ENCODE measurements at regions not wholly inside any gene's neighbourhood (a gene's known extent, or its start where the extent isn't known, plus 50 kb on each side); places are given as distances from the start of the nearest gene placed in this dataset.

DNA sequence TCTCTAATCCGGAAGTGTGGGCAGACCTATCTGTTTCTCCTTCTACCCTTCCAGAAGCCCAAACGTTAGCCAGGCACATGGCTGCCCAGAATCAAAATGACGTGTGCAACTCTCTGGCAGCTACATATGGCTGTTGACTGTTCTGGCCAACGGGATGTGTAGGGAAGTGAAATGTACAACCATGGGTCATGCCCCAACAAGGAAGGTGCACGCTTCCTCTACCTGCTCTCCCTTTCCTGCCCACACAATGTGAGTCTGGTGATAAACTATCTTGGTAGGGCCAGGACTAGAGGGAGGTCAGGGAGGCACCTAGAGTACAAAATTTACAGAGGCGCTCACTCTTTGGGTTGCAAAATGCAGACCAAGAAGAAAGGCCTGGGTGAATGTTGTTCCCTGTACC is 495.9 kb upstream of the PROK2 start:
- Histone ChIP-seq H3K36me3 (ENCODE audit: control insufficient read depth, insufficient read depth, low read length) (no peaks in the 10 kb centered on the region), H3K14ac (replicated peaks; ENCODE audit: low read depth, low read length) (no peak overlapping the region), H4K5ac (ENCODE audit: low read depth, low read length) (no peak overlapping the region), H3K9ac (ENCODE audit: low read depth, low read length) (no peak overlapping the region), H3K9me1 (ENCODE audit: insufficient read depth, low read length) (no peaks in the 10 kb centered on the region), H3K4me1 (ENCODE audit: control insufficient read depth, insufficient read depth, low read length) (peaks cover 4% of the 10 kb centered on the region; the same call in 1 of the 2 replicates), H2BK15ac (ENCODE audit: low read depth, low read length) (no peak overlapping the region), H2AFZ (replicated peaks; ENCODE audit: low read length, poor library complexity) (no peak overlapping the region), H4K20me1 (ENCODE audit: insufficient read depth, low read length) (no peaks in the 10 kb centered on the region), H3K56ac (ENCODE audit: extremely low read depth, insufficient read depth, low read length) (no peak overlapping the region), H3K27ac (ENCODE audit: insufficient read depth, low read length) (no peak overlapping the region), H2AK5ac (ENCODE audit: low read depth, low read length) (no peak overlapping the region), H3K9me3 (ENCODE audit: control insufficient read depth, insufficient read depth, low read length) (peaks cover 8% of the 10 kb centered on the region), H2BK120ac (ENCODE audit: low read depth, low read length) (no peak overlapping the region), H3K27me3 (ENCODE audit: control insufficient read depth, insufficient read depth, low read length) (peaks cover 20% of the 10 kb centered on the region), H2BK20ac (ENCODE audit: low read depth, low read length) (no peak overlapping the region), H2AK9ac (replicated peaks; ENCODE audit: low read depth, low read length, poor library complexity) (no peak overlapping the region), H3K4ac (ENCODE audit: low read depth, low read length) (no peak overlapping the region), H3K23ac (ENCODE audit: low read depth, low read length) (no peak overlapping the region), H3K4me2 (ENCODE audit: low read depth, low read length) (no peak overlapping the region), H3K18ac (ENCODE audit: low read depth, low read length) (no peak overlapping the region), H3K79me1 (ENCODE audit: low read depth in 1 of 2, low read length in 2 of 2) (no peaks in the 10 kb centered on the region), H4K91ac (ENCODE audit: insufficient read depth, low read depth, low read length) (no peak overlapping the region), H4K8ac (ENCODE audit: low read depth in 2 of 2, low read length in 2 of 2) (no peak overlapping the region), H2BK5ac (ENCODE audit: low read depth, low read length, poor library complexity, severe bottlenecking) (no peak overlapping the region), H3K4me3 (ENCODE audit: insufficient read depth, low read depth, low read length) (no peak overlapping the region)
- no TSS peak for BruUV-seq (replicated peaks)
- ChIA-PET CTCF (no interaction called here), POLR2A (ENCODE audit: unreplicated experiment) (interaction anchor here (0.6 kb wide), 1 partner anchor 745 kb away, joined by 3 read pairs; no protein-coding TSS in a partner anchor)
- intact Hi-C loops (cut with micrococcal nuclease) (no loop called here), in situ Hi-C loops (cut with MboI; ENCODE audit: low sequenced_read_pairs) (no loop called here), dilution Hi-C loops (cut with HindIII; ENCODE audit: low sequenced_read_pairs, unreplicated experiment) (no loop called here)
- no peak for TF ChIP-seq SMC3 (IDR thresholded peaks at IDR 0.05; ENCODE audit: low read depth, low read length)
- TF ChIP-seq MAFK (IDR thresholded peaks at IDR 0.05; ENCODE audit: low read depth, low read length) = no peak
- TF ChIP-seq MXI1 (IDR thresholded peaks at IDR 0.05; ENCODE audit: borderline replicate concordance, low read depth, low read length) = no peak
- no peak for TF ChIP-seq RCOR1 (IDR thresholded peaks at IDR 0.05; ENCODE audit: insufficient replicate concordance, low read length)
- no peak for TF ChIP-seq FOS (IDR thresholded peaks at IDR 0.05; ENCODE audit: low read depth, low read length)
- TF ChIP-seq NFE2L2 (IDR thresholded peaks at IDR 0.05; ENCODE audit: low read depth, low read length) = no peak
- TF ChIP-seq MAZ (IDR thresholded peaks at IDR 0.05; ENCODE audit: borderline replicate concordance, low read depth, low read length) = no peak
- TF ChIP-seq, protein P1, sequence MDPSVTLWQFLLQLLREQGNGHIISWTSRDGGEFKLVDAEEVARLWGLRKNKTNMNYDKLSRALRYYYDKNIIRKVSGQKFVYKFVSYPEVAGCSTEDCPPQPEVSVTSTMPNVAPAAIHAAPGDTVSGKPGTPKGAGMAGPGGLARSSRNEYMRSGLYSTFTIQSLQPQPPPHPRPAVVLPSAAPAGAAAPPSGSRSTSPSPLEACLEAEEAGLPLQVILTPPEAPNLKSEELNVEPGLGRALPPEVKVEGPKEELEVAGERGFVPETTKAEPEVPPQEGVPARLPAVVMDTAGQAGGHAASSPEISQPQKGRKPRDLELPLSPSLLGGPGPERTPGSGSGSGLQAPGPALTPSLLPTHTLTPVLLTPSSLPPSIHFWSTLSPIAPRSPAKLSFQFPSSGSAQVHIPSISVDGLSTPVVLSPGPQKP (IDR thresholded peaks at IDR 0.05; ENCODE audit: borderline replicate concordance, low read depth, low read length) = no peak
- TF ChIP-seq, protein P2, sequence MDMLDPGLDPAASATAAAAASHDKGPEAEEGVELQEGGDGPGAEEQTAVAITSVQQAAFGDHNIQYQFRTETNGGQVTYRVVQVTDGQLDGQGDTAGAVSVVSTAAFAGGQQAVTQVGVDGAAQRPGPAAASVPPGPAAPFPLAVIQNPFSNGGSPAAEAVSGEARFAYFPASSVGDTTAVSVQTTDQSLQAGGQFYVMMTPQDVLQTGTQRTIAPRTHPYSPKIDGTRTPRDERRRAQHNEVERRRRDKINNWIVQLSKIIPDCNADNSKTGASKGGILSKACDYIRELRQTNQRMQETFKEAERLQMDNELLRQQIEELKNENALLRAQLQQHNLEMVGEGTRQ (IDR thresholded peaks at IDR 0.05; ENCODE audit: low read depth, low read length) = no peak
- no peak for TF ChIP-seq RAD21 (IDR thresholded peaks at IDR 0.05; ENCODE audit: low read length)
- no peak for TF ChIP-seq CEBPB (IDR thresholded peaks at IDR 0.05; ENCODE audit: low read depth, low read length)
- TF ChIP-seq RFX5 (IDR thresholded peaks at IDR 0.05; ENCODE audit: low read depth, low read length) = no peak
- no peak for TF ChIP-seq CHD1 (IDR thresholded peaks at IDR 0.05; ENCODE audit: low read depth, low read length)
- no peak for TF ChIP-seq POLR2A (IDR thresholded peaks at IDR 0.05; ENCODE audit: low read depth, low read length)
- no peak for TF ChIP-seq BHLHE40 (IDR thresholded peaks at IDR 0.05; ENCODE audit: low read depth, low read length)
- ATAC-seq (ENCODE audit: low read depth) = no peak
- DNase-seq = no peak
- WGBS, 2 experiments (ENCODE audit: extremely low coverage in 2 of 2, insufficient read length in 1 of 2) = no CpG with 5 or more reads among the region's 6 CpGs

Data from IMR-90 (cell line).